GM12872 (cell line): ENCODE measurements at regions not wholly inside any gene's neighbourhood (a gene's known extent, or its start where the extent isn't known, plus 50 kb on each side); places are given as distances from the start of the nearest gene placed in this dataset.

Experiments
- CTCF ChIP-seq: IDR thresholded peaks from 3 replicates; pipeline ENCODE4 v1.5.1; 2011; ENCODE audit warnings: low read depth, mild to moderate bottlenecking, low read length, moderate library complexity; ENCODE audit not compliant: insufficient read depth

DNA sequence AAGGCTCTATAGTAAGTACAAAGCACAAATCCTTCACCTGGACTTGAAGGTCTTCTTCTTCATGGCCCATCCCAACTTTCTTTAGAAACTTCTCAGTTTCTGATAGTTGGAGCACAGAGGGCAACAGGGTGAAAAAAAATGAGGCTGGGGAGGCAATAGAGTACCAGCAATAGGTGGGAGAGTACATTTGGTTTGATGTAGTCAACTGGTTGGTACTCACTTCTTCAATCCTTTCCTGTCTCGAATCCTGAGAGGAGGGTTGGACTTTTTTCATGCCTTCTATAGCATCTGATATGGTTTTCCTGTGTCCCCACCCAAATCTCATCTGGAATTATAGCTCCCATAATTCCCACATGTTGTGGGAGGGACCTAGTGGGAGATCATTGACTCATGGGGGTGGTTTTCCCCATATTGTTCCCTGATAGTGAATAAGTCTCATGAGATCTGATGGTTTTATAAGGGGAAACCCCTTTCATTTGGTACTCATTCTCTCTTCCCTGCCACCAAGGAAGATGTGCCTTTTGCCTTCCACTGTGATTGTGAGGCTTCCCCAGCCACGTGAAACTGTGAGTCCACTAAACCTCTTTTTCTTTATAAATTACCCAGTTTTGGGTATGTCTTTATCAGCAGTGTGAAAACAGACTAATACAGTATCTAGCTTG lies 75.9 kb upstream of the LCLAT1 start:
- no peak for TF ChIP-seq CTCF

- TF ChIP-seq CTCF = no peak
Measured at GRCh38 chr2:30371772-30372373, 75.2 kb upstream of the LCLAT1 start.

DNA sequence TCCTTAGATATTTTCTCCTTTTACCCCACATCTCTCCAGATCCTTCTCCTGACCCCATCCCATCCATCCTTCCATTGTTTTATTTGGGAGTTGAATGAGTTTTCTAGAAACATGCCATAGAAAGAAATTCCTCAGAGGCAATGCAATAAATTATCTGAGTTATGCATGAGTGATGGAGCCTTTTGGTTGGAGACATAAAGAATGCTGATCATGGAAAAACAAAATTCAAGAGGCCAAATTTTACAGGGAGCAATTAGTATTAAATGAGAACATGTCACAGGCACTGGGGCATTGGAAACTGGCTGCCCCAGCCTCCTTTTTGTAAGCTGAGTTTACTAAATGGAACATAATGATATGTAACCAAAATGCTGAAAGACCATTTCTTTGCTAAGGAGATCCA lies 74.2 kb upstream of the LCLAT1 start:
- no peak for TF ChIP-seq CTCF

- no peak for TF ChIP-seq CTCF
Measured at GRCh38 chr2:30373881-30374302, 73.2 kb upstream of the LCLAT1 start.

GRCh38 chr2:30374380-30374779 lies 72.7 kb upstream of the LCLAT1 start:
- no peak for TF ChIP-seq CTCF

GRCh38 chr2:30375915-30376314 lies 71.1 kb upstream of the LCLAT1 start:
- TF ChIP-seq CTCF = no peak

DNA sequence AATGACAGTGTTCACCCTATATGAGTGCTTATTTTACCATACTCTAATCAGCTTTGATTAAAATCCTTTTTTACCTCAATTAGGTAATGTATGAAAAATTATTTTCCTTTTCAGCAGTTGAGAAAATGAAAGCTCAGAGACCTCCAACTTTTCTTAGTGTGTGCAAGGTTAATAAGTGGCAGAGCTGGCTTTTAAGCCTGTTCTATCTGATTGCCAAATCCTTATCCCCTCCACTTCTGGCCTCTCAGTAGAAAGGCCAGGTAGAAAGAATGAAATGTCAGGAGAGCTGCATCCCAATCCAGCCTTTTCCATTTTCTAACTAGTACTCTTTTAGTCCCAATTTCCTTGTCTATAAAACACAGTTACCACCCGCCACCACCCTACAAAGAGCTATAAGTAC lies 67.6 kb upstream of the LCLAT1 start:
- TF ChIP-seq CTCF = no peak
